ENCODE measurements at regions not wholly inside any gene's neighbourhood (a gene's known extent, or its start where the extent isn't known, plus 50 kb on each side); places are given as distances from the start of the nearest gene placed in this dataset.

GRCh38 chr6:62466607-62467006 is 180.6 kb upstream of the KHDRBS2 start:
- Histone ChIP-seq H3F3A (ENCODE audit: insufficient read depth, low read length, poor library complexity, severe bottlenecking) (no peaks in the 10 kb centered on the region), H3K4me2 (ENCODE audit: low read length) (no peak overlapping the region), H3K9ac (ENCODE audit: low read length) (no peak overlapping the region), H3K27ac (ENCODE audit: low read length) (no peak overlapping the region), H3K4me3 (ENCODE audit: low read length) (no peak overlapping the region), H4K20me1 (ENCODE audit: insufficient read depth) (no peaks in the 10 kb centered on the region), H3K36me3 (ENCODE audit: insufficient read depth, low read length) (no peaks in the 10 kb centered on the region), H3K27me3 (ENCODE audit: insufficient read depth, low read depth, low read length) (no peaks in the 10 kb centered on the region), H2AFZ (ENCODE audit: low read depth, low read length) (no peak overlapping the region), H3K9me3 (ENCODE audit: low read length) (no peaks in the 10 kb centered on the region), H3K9me2 (ENCODE audit: insufficient read depth, low read length) (no peaks in the 10 kb centered on the region), H3K79me2 (replicated peaks; ENCODE audit: insufficient read depth, low read length) (no peaks in the 10 kb centered on the region)
- TF ChIP-seq CTCF (IDR thresholded peaks at IDR 0.05; ENCODE audit: poor library complexity, severe bottlenecking) (no peak), EZH2 (IDR thresholded peaks at IDR 0.05; ENCODE audit: borderline replicate concordance, insufficient read depth, low read length, poor library complexity, severe bottlenecking) (no peak), MXI1 (conservative IDR thresholded peaks at IDR 0.05; ENCODE audit: poor library complexity, severe bottlenecking) (no peak), SMC3 (conservative IDR thresholded peaks at IDR 0.05; ENCODE audit: poor library complexity) (no peak), TAF1 (IDR thresholded peaks at IDR 0.05; ENCODE audit: low read depth) (no peak), RAD21 (conservative IDR thresholded peaks at IDR 0.05) (no peak)

GRCh38 chr6:62465206-62465605 is 179.2 kb upstream of the KHDRBS2 start:
- Histone ChIP-seq H3K27ac (ENCODE audit: low read length) (no peak overlapping the region), H3K27me3 (ENCODE audit: insufficient read depth, low read depth, low read length) (no peaks in the 10 kb centered on the region), H2AFZ (ENCODE audit: low read depth, low read length) (no peak overlapping the region)

More at GRCh38 chr6:62465206-62465605, 179.2 kb upstream of the KHDRBS2 start:
- H3K9me2 ChIP-seq (ENCODE audit: insufficient read depth, low read length), result no peaks in the 10 kb centered on the region
- H3K36me3 ChIP-seq (ENCODE audit: insufficient read depth, low read length), result no peaks in the 10 kb centered on the region
- no peak overlapping the region for H3K4me3 ChIP-seq (ENCODE audit: low read length)
- H3F3A ChIP-seq (ENCODE audit: insufficient read depth, low read length, poor library complexity, severe bottlenecking), result no peaks in the 10 kb centered on the region
- H3K9me3 ChIP-seq (ENCODE audit: low read length), result no peaks in the 10 kb centered on the region
- no peaks in the 10 kb centered on the region for H3K79me2 ChIP-seq (replicated peaks; ENCODE audit: insufficient read depth, low read length)
- H4K20me1 ChIP-seq (ENCODE audit: insufficient read depth), result no peaks in the 10 kb centered on the region
- TF ChIP-seq MXI1 (conservative IDR thresholded peaks at IDR 0.05; ENCODE audit: poor library complexity, severe bottlenecking) (no peak), RAD21 (conservative IDR thresholded peaks at IDR 0.05) (no peak), REST (IDR thresholded peaks at IDR 0.05; ENCODE audit: borderline replicate concordance) (no peak)
- H3K9ac ChIP-seq (ENCODE audit: low read length), result no peak overlapping the region
- H3K4me2 ChIP-seq (ENCODE audit: low read length), result no peak overlapping the region

All from neural cell (in vitro differentiated cells).